Osteoblast (primary cell): ENCODE measurements at regions not wholly inside any gene's neighbourhood (a gene's known extent, or its start where the extent isn't known, plus 50 kb on each side); places are given as distances from the start of the nearest gene placed in this dataset.

Experiments used
- DNase-seq: peaks from one replicate; pipeline ENCODE4 v3.0.0; 2011; ENCODE audit warnings: low spot score, mixed read lengths; ENCODE audit not compliant: insufficient read length; ENCODE audit errors: missing footprints
- H2AFZ ChIP-seq: 2 replicates; pipeline ENCODE4 v1.6.0; 2011; ENCODE audit warnings: mild to moderate bottlenecking, low read length
- H3K27ac ChIP-seq: 2 replicates; pipeline ENCODE4 v1.5.1; 2011; ENCODE audit warnings: mild to moderate bottlenecking, low read depth, low read length, moderate library complexity
- H3K27me3 ChIP-seq: 2 replicates; pipeline ENCODE4 v1.6.0; 2012; ENCODE audit warnings: mild to moderate bottlenecking, control low read depth, inconsistent platforms, low read length, moderate library complexity; ENCODE audit not compliant: insufficient read depth
- H3K36me3 ChIP-seq: 2 replicates; pipeline ENCODE4 v1.5.1; 2011; ENCODE audit warnings: mild to moderate bottlenecking, low read length, control low read depth, moderate library complexity; ENCODE audit not compliant: insufficient read depth
- H3K4me1 ChIP-seq: 2 replicates; pipeline ENCODE4 v1.5.1; 2011; ENCODE audit warnings: mild to moderate bottlenecking, low read length, control low read depth, moderate library complexity; ENCODE audit not compliant: insufficient read depth
- H3K4me2 ChIP-seq: 2 replicates; pipeline ENCODE4 v1.6.0; 2011; ENCODE audit warnings: mild to moderate bottlenecking, low read length; ENCODE audit not compliant: insufficient read depth
- H3K4me3 ChIP-seq: fragments of 200-600 bp; sonication (generic); 3 replicates; pipeline ENCODE4 v1.5.1; 2012; ENCODE audit warnings: mild to moderate bottlenecking, low read length, inconsistent platforms; ENCODE audit not compliant: insufficient read depth
- H3K79me2 ChIP-seq: 2 replicates; pipeline ENCODE4 v1.6.0; 2012; ENCODE audit warnings: mild to moderate bottlenecking, low read length, control low read depth, inconsistent platforms; ENCODE audit not compliant: insufficient read depth
- H3K9me3 ChIP-seq: 2 replicates; pipeline ENCODE4 v1.5.1; 2011; ENCODE audit warnings: low read depth, low read length, control low read depth
- H4K20me1 ChIP-seq: 2 replicates; pipeline ENCODE4 v1.6.0; 2012; ENCODE audit warnings: mild to moderate bottlenecking, low read length, control low read depth; ENCODE audit not compliant: insufficient read depth
- TF ChIP-seq, protein P1 (sequence below): IDR thresholded peaks from 2 replicates; pipeline ENCODE4 v1.5.1; 2011; ENCODE audit warnings: mild to moderate bottlenecking, low read depth, low read length, moderate library complexity; ENCODE audit errors: extremely low read depth

- peak; percentile 39 for DNase-seq
- no peak overlapping the region for H3K4me2 ChIP-seq
These were observed 63.4 kb upstream of the CDH11 start for GRCh38 chr16:65185241-65185778.

GRCh38 chr16:65181071-65181561 lies 59.3 kb upstream of the CDH11 start:
- Histone ChIP-seq H3K27me3 (no peaks in the 10 kb centered on the region), H3K27ac (no peak overlapping the region), H3K4me3 (no peak overlapping the region), H3K4me1 (peaks cover 30% of the 10 kb centered on the region), H3K79me2 (no peaks in the 10 kb centered on the region), H3K4me2 (peak overlapping the region; percentile 31), H3K9me3 (no peaks in the 10 kb centered on the region), H3K36me3 (no peaks in the 10 kb centered on the region), H4K20me1 (no peaks in the 10 kb centered on the region), H2AFZ (peak overlapping the region; percentile 44)
- DNase-seq: no peak
- TF ChIP-seq, protein P1, sequence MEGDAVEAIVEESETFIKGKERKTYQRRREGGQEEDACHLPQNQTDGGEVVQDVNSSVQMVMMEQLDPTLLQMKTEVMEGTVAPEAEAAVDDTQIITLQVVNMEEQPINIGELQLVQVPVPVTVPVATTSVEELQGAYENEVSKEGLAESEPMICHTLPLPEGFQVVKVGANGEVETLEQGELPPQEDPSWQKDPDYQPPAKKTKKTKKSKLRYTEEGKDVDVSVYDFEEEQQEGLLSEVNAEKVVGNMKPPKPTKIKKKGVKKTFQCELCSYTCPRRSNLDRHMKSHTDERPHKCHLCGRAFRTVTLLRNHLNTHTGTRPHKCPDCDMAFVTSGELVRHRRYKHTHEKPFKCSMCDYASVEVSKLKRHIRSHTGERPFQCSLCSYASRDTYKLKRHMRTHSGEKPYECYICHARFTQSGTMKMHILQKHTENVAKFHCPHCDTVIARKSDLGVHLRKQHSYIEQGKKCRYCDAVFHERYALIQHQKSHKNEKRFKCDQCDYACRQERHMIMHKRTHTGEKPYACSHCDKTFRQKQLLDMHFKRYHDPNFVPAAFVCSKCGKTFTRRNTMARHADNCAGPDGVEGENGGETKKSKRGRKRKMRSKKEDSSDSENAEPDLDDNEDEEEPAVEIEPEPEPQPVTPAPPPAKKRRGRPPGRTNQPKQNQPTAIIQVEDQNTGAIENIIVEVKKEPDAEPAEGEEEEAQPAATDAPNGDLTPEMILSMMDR: peak; percentile 28

More at GRCh38 chr16:65185241-65185778, 63.4 kb upstream of the CDH11 start:
- no peak overlapping the region for H3K27ac ChIP-seq
- no peak overlapping the region for H2AFZ ChIP-seq
- H3K4me1 ChIP-seq: peaks cover 4% of the 10 kb centered on the region
- H3K9me3 ChIP-seq: no peaks in the 10 kb centered on the region
- H4K20me1 ChIP-seq: no peaks in the 10 kb centered on the region
- no peaks in the 10 kb centered on the region for H3K27me3 ChIP-seq
- no peak overlapping the region for H3K4me3 ChIP-seq
- no peaks in the 10 kb centered on the region for H3K79me2 ChIP-seq
- TF ChIP-seq, protein P1: no peak
- H3K36me3 ChIP-seq: no peaks in the 10 kb centered on the region

GRCh38 chr16:65178151-65178550 lies 56.3 kb upstream of the CDH11 start:
- Histone ChIP-seq H3K4me1 (peaks cover 32% of the 10 kb centered on the region), H3K27me3 (no peaks in the 10 kb centered on the region), H3K4me2 (peak overlapping the region; percentile 39), H3K9me3 (no peaks in the 10 kb centered on the region), H3K27ac (peak overlapping the region; percentile 57), H2AFZ (no peak overlapping the region), H3K4me3 (no peak overlapping the region), H4K20me1 (no peaks in the 10 kb centered on the region), H3K79me2 (no peaks in the 10 kb centered on the region), H3K36me3 (no peaks in the 10 kb centered on the region)
- TF ChIP-seq, protein P1: no peak
- DNase-seq: peak; percentile 31

- no peaks in the 10 kb centered on the region for H3K9me3 ChIP-seq
- H3K4me2 ChIP-seq: peak overlapping the region; percentile 61
- no peaks in the 10 kb centered on the region for H3K27me3 ChIP-seq
- no peaks in the 10 kb centered on the region for H3K36me3 ChIP-seq
- TF ChIP-seq, protein P1: no peak
- no peaks in the 10 kb centered on the region for H4K20me1 ChIP-seq
- DNase-seq: peak; percentile 46
- peak overlapping the region; percentile 73 for H2AFZ ChIP-seq
- peak overlapping the region; percentile 52 for H3K27ac ChIP-seq
- no peak overlapping the region for H3K4me3 ChIP-seq
- peaks cover 32% of the 10 kb centered on the region for H3K4me1 ChIP-seq
- H3K79me2 ChIP-seq: no peaks in the 10 kb centered on the region
These were observed 54.7 kb upstream of the CDH11 start for GRCh38 chr16:65176603-65177002.
